H1 (cell line): ENCODE measurements at regions not wholly inside any gene's neighbourhood (a gene's known extent, or its start where the extent isn't known, plus 50 kb on each side); places are given as distances from the start of the nearest gene placed in this dataset.

Experiments
- EZH2 ChIP-seq: fragments of 200-600 bp; sonication (generic); IDR thresholded peaks from 2 replicates; pipeline ENCODE4 v1.7.1; 2012; ENCODE audit warnings: low read depth, mild to moderate bottlenecking, moderate library complexity, low read length, inconsistent platforms; ENCODE audit not compliant: severe bottlenecking
- SUZ12 ChIP-seq: fragments of 200-600 bp; sonication (generic); IDR thresholded peaks from 2 replicates; pipeline ENCODE4 v1.6.1; 2012; ENCODE audit warnings: mild to moderate bottlenecking, inconsistent platforms, low read length, moderate library complexity, mixed read lengths
- TEAD4 ChIP-seq: IDR thresholded peaks from 2 replicates; pipeline ENCODE4 v1.6.1; 2012; ENCODE audit warnings: low read depth, low read length, inconsistent platforms, mixed read lengths
- TF ChIP-seq, protein P1 (sequence below): IDR thresholded peaks from 2 replicates; pipeline ENCODE4 v1.6.1; 2012; ENCODE audit warnings: inconsistent platforms

DNA sequence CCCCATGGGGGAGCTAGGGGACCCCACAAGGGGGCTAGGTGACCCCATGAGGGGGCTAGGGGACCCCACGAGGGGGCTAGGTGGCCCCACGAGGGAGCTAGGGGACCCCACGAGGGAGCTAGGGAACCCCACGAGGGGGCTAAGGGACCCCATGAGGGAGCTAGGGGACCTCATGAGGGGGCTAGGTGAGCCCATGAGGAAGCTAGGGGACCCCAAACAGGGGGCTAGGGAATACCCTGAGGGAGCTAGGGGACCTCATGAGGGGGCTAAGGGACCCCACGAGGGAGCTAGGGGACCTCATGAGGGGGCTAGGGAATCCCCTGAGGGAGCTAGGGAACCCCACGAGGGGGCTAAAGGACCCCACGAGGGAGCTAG is 50.5 kb upstream of the DMRTB1 start (continued):
- TF ChIP-seq TEAD4 (no peak), EZH2 (no peak), SUZ12 (no peak)
- TF ChIP-seq, protein P1, sequence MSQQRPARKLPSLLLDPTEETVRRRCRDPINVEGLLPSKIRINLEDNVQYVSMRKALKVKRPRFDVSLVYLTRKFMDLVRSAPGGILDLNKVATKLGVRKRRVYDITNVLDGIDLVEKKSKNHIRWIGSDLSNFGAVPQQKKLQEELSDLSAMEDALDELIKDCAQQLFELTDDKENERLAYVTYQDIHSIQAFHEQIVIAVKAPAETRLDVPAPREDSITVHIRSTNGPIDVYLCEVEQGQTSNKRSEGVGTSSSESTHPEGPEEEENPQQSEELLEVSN, result no peak
- TF ChIP-seq, all 59 proteins: peak for 0
